Dendritic cell treated with granulocyte-macrophage colony-stimulating factor and Interleukin-4, amounts not matched to agents 40 ng/mL and 50 ng/mL, for 4 days (primary cell): ENCODE measurements at regions not wholly inside any gene's neighbourhood (a gene's known extent, or its start where the extent isn't known, plus 50 kb on each side); places are given as distances from the start of the nearest gene placed in this dataset.

Experiments
- H3K27ac Mint-ChIP-seq: one replicate; pipeline ENCODE4 v1.8.0; 2022; ENCODE audit warnings: mild to moderate bottlenecking, mixed read lengths
- H3K27me3 Mint-ChIP-seq: one replicate; pipeline ENCODE4 v1.8.0; 2022; ENCODE audit warnings: mild to moderate bottlenecking, mixed read lengths
- H3K36me3 Mint-ChIP-seq: one replicate; pipeline ENCODE4 v1.8.0; 2022; ENCODE audit warnings: low read depth, mixed read lengths
- H3K4me1 Mint-ChIP-seq: one replicate; pipeline ENCODE4 v1.8.0; 2022; ENCODE audit warnings: low read depth, mixed read lengths
- H3K4me3 Mint-ChIP-seq: one replicate; pipeline ENCODE4 v1.8.0; 2022; ENCODE audit warnings: mild to moderate bottlenecking, moderate library complexity, mixed read lengths
- H3K9me3 Mint-ChIP-seq: one replicate; pipeline ENCODE4 v1.8.0; 2022; ENCODE audit warnings: mixed read lengths
- intact Hi-C: fragments of 100-400 bp; cut with micrococcal nuclease; formaldehyde crosslinking; loops from one replicate; pipeline ENCODE4 v1.15.0; 2022

- Mint-ChIP-seq H3K27me3 (no peaks in the 10 kb centered on the region), H3K36me3 (no peaks in the 10 kb centered on the region), H3K9me3 (peaks cover 30% of the 10 kb centered on the region), H3K4me3 (no peak overlapping the region), H3K4me1 (no peaks in the 10 kb centered on the region), H3K27ac (no peak overlapping the region)
- intact Hi-C loops: no loop called here
Measured at GRCh38 chr5:68494771-68495170, 279.2 kb downstream of the PIK3R1 start.

GRCh38 chr5:68499987-68500386, 284.4 kb downstream of the PIK3R1 start:
- Mint-ChIP-seq H3K4me1 (no peaks in the 10 kb centered on the region), H3K4me3 (no peak overlapping the region), H3K36me3 (no peaks in the 10 kb centered on the region), H3K9me3 (peaks cover 30% of the 10 kb centered on the region), H3K27ac (no peak overlapping the region), H3K27me3 (peaks cover 2% of the 10 kb centered on the region)
- intact Hi-C loops: no loop called here

GRCh38 chr5:68500813-68501212, 285.3 kb downstream of the PIK3R1 start:
- H3K27ac Mint-ChIP-seq: no peak overlapping the region
- no peaks in the 10 kb centered on the region for H3K36me3 Mint-ChIP-seq
- peaks cover 30% of the 10 kb centered on the region for H3K9me3 Mint-ChIP-seq
- H3K4me1 Mint-ChIP-seq: no peaks in the 10 kb centered on the region
- H3K27me3 Mint-ChIP-seq: peaks cover 2% of the 10 kb centered on the region
- intact Hi-C loops: no loop called here
- H3K4me3 Mint-ChIP-seq: no peak overlapping the region

DNA sequence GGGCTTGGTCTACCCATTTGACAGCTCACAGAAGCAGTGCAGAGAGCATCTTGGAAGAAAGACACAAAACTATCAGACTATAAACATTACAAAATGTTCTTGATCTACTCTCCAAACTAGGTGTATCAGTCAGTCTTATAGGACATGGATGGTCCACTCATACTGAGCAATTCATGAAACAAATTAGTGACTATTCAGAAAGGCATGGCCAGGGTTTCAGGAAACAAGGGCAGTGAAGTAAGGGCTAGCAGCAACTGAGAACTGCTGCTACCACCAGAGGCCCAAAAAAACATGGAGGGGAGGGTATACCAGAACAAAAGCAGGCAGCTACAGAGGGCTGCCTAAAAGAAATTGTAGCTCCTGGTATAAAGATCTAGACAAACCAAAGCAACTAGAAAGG, 287.0 kb downstream of the PIK3R1 start:
- no peak overlapping the region for H3K27ac Mint-ChIP-seq

GRCh38 chr5:68504306-68504705, 288.8 kb downstream of the PIK3R1 start:
- H3K36me3 Mint-ChIP-seq: no peaks in the 10 kb centered on the region
- H3K27ac Mint-ChIP-seq: no peak overlapping the region
- H3K4me1 Mint-ChIP-seq: no peaks in the 10 kb centered on the region
- H3K27me3 Mint-ChIP-seq: peaks cover 2% of the 10 kb centered on the region
- intact Hi-C loops: no loop called here
- H3K4me3 Mint-ChIP-seq: no peak overlapping the region
- no peaks in the 10 kb centered on the region for H3K9me3 Mint-ChIP-seq

More for the DNA sequence above, 287.0 kb downstream of the PIK3R1 start:
- Mint-ChIP-seq H3K27me3 (peaks cover 2% of the 10 kb centered on the region), H3K36me3 (no peaks in the 10 kb centered on the region), H3K4me1 (no peaks in the 10 kb centered on the region), H3K4me3 (no peak overlapping the region), H3K9me3 (peaks cover 14% of the 10 kb centered on the region)
- intact Hi-C loops: no loop called here

GRCh38 chr5:68505917-68506860, 290.6 kb downstream of the PIK3R1 start:
- H3K27ac Mint-ChIP-seq: no peak overlapping the region
- no peak overlapping the region for H3K4me3 Mint-ChIP-seq
- intact Hi-C loops: no loop called here
- H3K4me1 Mint-ChIP-seq: no peaks in the 10 kb centered on the region
- peaks cover 2% of the 10 kb centered on the region for H3K27me3 Mint-ChIP-seq
- H3K36me3 Mint-ChIP-seq: no peaks in the 10 kb centered on the region
- H3K9me3 Mint-ChIP-seq: no peaks in the 10 kb centered on the region

- H3K27ac Mint-ChIP-seq: no peak overlapping the region
- H3K4me1 Mint-ChIP-seq: peaks cover 23% of the 10 kb centered on the region
- no peaks in the 10 kb centered on the region for H3K36me3 Mint-ChIP-seq
- no peak overlapping the region for H3K4me3 Mint-ChIP-seq
- H3K9me3 Mint-ChIP-seq: no peaks in the 10 kb centered on the region
- no peaks in the 10 kb centered on the region for H3K27me3 Mint-ChIP-seq
- intact Hi-C loops: no loop called here
Measured at GRCh38 chr5:68515514-68515913, 300.0 kb downstream of the PIK3R1 start.

- Mint-ChIP-seq H3K36me3 (no peaks in the 10 kb centered on the region), H3K4me3 (no peak overlapping the region), H3K9me3 (no peaks in the 10 kb centered on the region), H3K27me3 (no peaks in the 10 kb centered on the region), H3K4me1 (peaks cover 23% of the 10 kb centered on the region), H3K27ac (no peak overlapping the region)
- intact Hi-C loops: no loop called here
Measured at GRCh38 chr5:68518286-68518685, 302.7 kb downstream of the PIK3R1 start.

DNA sequence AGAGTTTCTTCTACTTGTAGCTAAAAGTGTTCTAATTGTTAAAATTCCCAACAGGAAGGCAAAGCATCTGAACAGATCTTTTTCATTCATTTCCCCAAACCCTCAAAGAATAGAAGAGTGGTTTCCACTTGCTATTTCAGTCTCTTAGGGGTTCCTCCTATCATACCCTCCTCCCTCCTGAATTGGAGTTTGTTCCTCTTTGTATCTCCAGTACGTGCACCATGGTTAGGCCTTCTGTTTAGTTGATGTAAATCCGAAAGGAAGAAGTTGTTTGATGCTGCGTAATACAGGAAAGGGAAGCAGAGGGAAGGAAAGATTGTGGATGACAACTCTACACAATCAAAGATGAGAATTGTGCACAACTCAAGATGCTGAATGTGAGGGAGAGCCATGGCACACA, 303.6 kb downstream of the PIK3R1 start:
- intact Hi-C loops: no loop called here
- Mint-ChIP-seq H3K4me1 (peaks cover 23% of the 10 kb centered on the region), H3K9me3 (no peaks in the 10 kb centered on the region), H3K36me3 (no peaks in the 10 kb centered on the region), H3K27me3 (no peaks in the 10 kb centered on the region), H3K4me3 (no peak overlapping the region), H3K27ac (no peak overlapping the region)

DNA sequence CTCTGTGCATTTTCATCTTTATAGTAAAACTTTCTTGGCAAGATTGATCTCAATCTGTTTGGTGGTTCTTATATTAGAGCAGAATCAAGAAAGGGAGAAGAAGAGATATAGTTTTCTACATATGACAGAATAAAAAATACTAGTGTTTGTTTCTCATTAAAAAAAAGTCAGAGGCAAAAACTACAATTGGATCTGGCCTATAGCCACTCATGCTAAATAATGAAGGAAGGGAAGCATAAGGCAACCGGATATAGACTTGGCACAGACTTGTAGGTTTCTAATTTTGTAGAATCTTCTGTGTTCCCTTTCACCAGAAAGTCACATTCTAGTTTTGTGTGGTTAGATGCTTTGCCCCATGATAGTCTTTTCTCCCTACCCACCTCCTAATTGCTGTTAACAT, 306.2 kb downstream of the PIK3R1 start:
- Mint-ChIP-seq H3K27ac (no peak overlapping the region), H3K9me3 (no peaks in the 10 kb centered on the region), H3K4me3 (no peak overlapping the region), H3K27me3 (no peaks in the 10 kb centered on the region), H3K4me1 (peaks cover 23% of the 10 kb centered on the region), H3K36me3 (no peaks in the 10 kb centered on the region)
- intact Hi-C loops: no loop called here

GRCh38 chr5:68522863-68523262, 307.3 kb downstream of the PIK3R1 start:
- Mint-ChIP-seq H3K4me1 (peaks cover 15% of the 10 kb centered on the region), H3K36me3 (no peaks in the 10 kb centered on the region), H3K4me3 (no peak overlapping the region), H3K27me3 (no peaks in the 10 kb centered on the region), H3K27ac (no peak overlapping the region), H3K9me3 (peaks cover 6% of the 10 kb centered on the region)
- intact Hi-C loops: no loop called here

DNA sequence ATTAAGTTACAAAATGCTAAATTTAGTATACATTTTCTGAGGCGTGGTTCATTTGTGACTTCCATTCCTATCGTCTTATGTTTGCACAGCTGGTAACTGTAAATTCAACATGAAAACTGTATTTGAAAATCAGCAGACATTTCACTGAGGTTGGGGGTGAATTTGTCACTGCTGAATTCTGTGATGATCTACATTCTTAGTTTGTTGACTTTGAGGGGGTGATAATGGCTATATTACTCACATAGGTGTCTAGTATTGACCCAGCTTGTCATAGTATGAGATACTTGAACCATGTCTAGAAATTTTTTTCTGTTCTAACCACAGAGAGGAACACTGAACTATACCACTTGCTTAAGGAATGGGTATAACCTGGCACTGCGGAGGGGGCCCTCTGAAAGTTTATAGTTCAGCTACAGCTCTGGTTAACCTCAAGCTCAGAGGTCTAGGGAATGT, 313.3 kb downstream of the PIK3R1 start:
- intact Hi-C loops: no loop called here
- H3K36me3 Mint-ChIP-seq: no peaks in the 10 kb centered on the region
- H3K4me1 Mint-ChIP-seq: peaks cover 20% of the 10 kb centered on the region
- H3K9me3 Mint-ChIP-seq: peaks cover 12% of the 10 kb centered on the region
- no peak overlapping the region for H3K4me3 Mint-ChIP-seq
- no peaks in the 10 kb centered on the region for H3K27me3 Mint-ChIP-seq
- H3K27ac Mint-ChIP-seq: no peak overlapping the region

DNA sequence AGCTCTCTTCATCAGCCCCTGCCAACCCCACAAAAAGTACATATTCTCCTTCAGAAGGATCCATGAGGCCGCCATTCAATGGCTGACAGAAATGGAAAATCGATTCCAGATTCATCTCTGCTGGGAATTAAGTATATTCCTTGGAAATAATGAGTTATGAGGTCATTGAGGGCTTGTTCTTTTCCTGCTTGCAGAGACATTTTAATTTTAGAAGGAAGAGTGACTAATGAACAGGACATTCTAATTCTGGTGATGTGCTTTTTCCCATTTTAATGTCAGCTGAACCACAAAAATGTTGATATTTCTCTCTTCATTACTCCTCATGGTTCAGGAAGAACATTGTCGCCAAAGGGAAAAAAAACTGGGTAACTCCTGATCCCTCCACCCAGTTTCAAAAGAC, 314.0 kb downstream of the PIK3R1 start:
- H3K4me3 Mint-ChIP-seq: no peak overlapping the region
- H3K36me3 Mint-ChIP-seq: no peaks in the 10 kb centered on the region
- intact Hi-C loops: no loop called here
- H3K9me3 Mint-ChIP-seq: peaks cover 12% of the 10 kb centered on the region
- no peak overlapping the region for H3K27ac Mint-ChIP-seq
- peaks cover 20% of the 10 kb centered on the region for H3K4me1 Mint-ChIP-seq
- H3K27me3 Mint-ChIP-seq: no peaks in the 10 kb centered on the region

DNA sequence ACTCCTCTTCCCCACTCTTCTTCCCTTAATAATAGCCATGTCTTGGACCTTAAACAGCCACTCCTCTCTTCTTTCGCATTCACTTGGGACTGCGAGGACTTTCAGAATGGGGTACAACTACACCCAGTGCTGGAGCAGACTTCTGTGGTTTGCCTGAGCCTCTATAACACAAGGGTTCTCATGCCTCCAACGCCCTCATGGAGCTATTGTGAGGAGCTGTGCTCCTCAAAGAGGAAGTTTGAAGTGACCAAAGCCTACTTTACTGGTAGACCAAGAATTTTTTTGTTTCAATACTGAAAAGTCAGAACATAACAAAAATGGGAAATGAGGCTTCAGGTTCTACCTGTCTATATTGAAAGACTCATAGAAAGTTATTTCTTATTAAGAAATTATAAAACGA, 316.4 kb downstream of the PIK3R1 start:
- Mint-ChIP-seq H3K27me3 (no peaks in the 10 kb centered on the region), H3K9me3 (peaks cover 12% of the 10 kb centered on the region), H3K36me3 (no peaks in the 10 kb centered on the region), H3K27ac (no peak overlapping the region), H3K4me3 (no peak overlapping the region), H3K4me1 (peaks cover 20% of the 10 kb centered on the region)
- intact Hi-C loops: no loop called here

DNA sequence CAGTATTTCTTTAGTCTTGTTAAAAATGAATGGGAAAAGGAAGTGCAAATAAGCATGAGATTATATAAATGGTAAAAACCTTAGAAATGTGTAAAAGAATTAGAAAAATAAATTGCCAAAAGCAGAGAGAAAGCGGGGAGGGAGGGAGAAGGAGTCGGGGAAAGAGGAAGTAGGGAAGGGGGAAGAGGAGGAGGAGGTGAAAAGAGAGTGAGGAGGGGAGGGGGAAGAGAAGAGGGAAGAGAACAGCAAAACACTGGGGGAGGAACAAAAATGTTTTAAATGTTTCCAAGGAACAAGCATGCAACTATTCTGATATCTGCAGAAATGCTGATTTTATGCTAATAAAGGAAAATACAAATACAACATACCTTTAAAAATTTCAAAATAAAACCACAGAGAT, 317.5 kb downstream of the PIK3R1 start:
- H3K36me3 Mint-ChIP-seq: no peaks in the 10 kb centered on the region
- intact Hi-C loops: no loop called here
- no peak overlapping the region for H3K4me3 Mint-ChIP-seq
- H3K4me1 Mint-ChIP-seq: peaks cover 20% of the 10 kb centered on the region
- no peak overlapping the region for H3K27ac Mint-ChIP-seq
- no peaks in the 10 kb centered on the region for H3K27me3 Mint-ChIP-seq
- H3K9me3 Mint-ChIP-seq: peaks cover 4% of the 10 kb centered on the region
